HFF-Myc (cell line): ENCODE measurements at regions not wholly inside any gene's neighbourhood (a gene's known extent, or its start where the extent isn't known, plus 50 kb on each side); places are given as distances from the start of the nearest gene placed in this dataset.

Experiments
- DNase-seq: peaks from one replicate; pipeline ENCODE4 v3.0.0-alpha.2; 2011; ENCODE audit warnings: low read depth; ENCODE audit errors: extremely low read depth
- H3K4me3 ChIP-seq: replicated peaks from 2 replicates; pipeline ENCODE4 v1.5.1; 2011; ENCODE audit warnings: low read depth, mild to moderate bottlenecking, control low read depth, low read length
- TF ChIP-seq, protein P1 (sequence below): IDR thresholded peaks from 2 replicates; pipeline ENCODE4 v1.5.1; 2012; ENCODE audit warnings: mild to moderate bottlenecking, low read depth, low read length, control low read depth; ENCODE audit errors: missing control alignments

- TF ChIP-seq, protein P1, sequence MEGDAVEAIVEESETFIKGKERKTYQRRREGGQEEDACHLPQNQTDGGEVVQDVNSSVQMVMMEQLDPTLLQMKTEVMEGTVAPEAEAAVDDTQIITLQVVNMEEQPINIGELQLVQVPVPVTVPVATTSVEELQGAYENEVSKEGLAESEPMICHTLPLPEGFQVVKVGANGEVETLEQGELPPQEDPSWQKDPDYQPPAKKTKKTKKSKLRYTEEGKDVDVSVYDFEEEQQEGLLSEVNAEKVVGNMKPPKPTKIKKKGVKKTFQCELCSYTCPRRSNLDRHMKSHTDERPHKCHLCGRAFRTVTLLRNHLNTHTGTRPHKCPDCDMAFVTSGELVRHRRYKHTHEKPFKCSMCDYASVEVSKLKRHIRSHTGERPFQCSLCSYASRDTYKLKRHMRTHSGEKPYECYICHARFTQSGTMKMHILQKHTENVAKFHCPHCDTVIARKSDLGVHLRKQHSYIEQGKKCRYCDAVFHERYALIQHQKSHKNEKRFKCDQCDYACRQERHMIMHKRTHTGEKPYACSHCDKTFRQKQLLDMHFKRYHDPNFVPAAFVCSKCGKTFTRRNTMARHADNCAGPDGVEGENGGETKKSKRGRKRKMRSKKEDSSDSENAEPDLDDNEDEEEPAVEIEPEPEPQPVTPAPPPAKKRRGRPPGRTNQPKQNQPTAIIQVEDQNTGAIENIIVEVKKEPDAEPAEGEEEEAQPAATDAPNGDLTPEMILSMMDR, result no peak
- no peak for DNase-seq
- H3K4me3 ChIP-seq, result no peak overlapping the region
Measured at GRCh38 chr18:78521136-78521535, 458.5 kb upstream of the SALL3 start.

DNA sequence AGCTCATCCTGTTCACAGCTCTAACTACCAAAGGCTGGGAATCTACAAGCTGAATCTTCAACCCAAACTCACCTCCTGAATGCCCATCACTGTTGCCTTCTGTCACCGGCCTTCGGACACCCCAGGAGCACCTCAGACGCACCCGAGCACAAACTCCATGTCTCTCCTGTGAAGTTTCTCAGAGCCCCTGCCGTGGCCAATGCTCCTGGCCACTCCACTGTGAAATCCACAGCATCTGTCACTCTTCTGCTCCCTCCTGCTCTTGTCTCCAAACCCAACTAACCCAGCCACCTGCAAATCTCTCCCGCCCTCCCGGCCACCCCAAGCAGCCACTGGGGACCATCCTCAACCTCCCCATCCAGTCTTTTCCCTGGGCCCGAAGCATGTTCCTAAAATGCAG, 457.9 kb upstream of the SALL3 start:
- TF ChIP-seq, protein P1, result no peak
- H3K4me3 ChIP-seq, result no peak overlapping the region
- no peak for DNase-seq

DNA sequence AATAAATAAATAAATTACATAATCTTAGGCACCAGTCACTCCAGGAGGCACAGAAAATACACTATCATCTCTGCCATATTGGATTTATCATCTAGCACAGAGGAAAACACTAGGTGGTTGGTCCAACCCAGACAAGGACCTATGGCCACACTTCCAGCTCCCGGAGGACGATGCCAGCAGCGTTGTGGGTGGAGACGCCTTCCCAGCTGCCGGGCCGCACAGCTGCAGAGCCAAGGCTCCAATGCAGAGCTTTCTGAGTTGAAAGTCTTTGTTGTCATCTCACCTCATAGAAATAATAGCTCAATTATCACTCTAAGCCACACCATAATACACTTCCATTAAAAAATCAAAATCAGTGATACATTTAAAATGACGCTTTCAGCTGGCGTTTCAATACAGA, 457.1 kb upstream of the SALL3 start:
- no peak for DNase-seq
- TF ChIP-seq, protein P1, result no peak

GRCh38 chr18:78523850-78524249, 455.8 kb upstream of the SALL3 start:
- no peak for DNase-seq
- no peak overlapping the region for H3K4me3 ChIP-seq
- TF ChIP-seq, protein P1, result no peak

More for the DNA sequence above, 457.1 kb upstream of the SALL3 start:
- H3K4me3 ChIP-seq, result no peak overlapping the region

DNA sequence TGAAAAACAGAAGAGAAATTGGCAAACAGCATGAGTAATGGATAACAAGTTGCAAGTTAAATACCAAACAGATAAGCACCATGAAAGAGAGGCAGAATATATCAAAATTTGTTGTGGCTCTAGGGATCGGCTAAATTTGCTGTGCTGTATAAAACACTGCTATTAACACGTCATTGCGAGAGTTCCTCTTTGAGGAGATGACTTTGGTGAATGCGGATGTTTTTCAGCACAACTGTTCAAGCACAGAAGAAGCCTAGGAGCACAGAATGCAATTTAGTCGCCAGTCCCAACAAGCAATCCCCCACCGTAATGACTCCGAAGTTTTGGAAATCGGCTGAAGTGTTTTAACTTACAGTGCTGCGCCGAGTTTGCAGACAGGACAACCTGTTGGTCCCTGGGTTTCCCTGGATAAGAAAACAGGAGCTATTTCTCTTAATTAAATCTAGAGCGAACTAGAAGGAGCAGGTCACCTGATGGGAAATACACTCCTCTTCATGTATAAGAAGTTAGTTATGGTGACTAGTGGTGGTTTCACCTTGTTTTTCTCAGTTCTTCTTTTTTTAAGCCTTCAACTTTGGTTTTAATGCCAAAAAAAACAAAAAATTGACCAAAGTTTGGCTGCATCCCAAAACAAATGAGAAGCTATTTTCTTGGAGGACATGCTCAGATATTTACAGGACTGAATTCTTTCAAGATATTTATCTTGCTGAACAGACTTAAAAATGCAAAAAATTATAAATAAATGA, 454.1 kb upstream of the SALL3 start:
- H3K4me3 ChIP-seq, result no peak overlapping the region
- DNase-seq, result no peak
- TF ChIP-seq, protein P1, result no peak

- TF ChIP-seq, protein P1, result no peak
- no peak for DNase-seq
- no peak overlapping the region for H3K4me3 ChIP-seq
Measured at GRCh38 chr18:78526275-78526674, 453.3 kb upstream of the SALL3 start.
